AG08395 (cell line): ENCODE measurements at regions not wholly inside any gene's neighbourhood (a gene's known extent, or its start where the extent isn't known, plus 50 kb on each side); places are given as distances from the start of the nearest gene placed in this dataset.

ENCODE experiments used
- DNase-seq: peaks from one replicate; pipeline ENCODE4 v3.0.0; 2012; ENCODE audit warnings: mixed read lengths, low spot score

GRCh38 chr4:116438417-116438816 lies 647.0 kb downstream of the TRAM1L1 start:
- DNase-seq: no peak

GRCh38 chr4:116427666-116428065 lies 657.7 kb downstream of the TRAM1L1 start:
- no peak for DNase-seq

GRCh38 chr4:116413222-116413621 lies 672.2 kb downstream of the TRAM1L1 start:
- DNase-seq: no peak

DNA sequence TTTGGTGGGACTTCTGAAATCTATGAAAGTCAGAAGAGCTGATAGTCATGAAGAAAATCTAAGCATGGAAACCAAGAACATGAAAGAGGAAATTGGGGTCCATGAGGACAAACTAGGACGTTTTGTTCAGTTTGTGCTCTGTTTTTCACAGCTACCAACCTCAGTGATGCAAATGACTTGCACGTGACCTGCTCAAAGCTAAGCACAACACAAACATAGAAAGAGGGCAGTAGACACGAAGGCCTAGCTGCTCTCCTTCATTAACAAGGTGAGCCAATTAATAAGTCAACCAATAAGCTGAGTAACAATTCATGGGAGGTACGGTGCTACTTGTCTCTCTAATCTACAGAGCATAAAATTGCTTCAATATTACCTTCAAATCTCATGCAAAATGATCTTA lies 684.1 kb downstream of the TRAM1L1 start:
- DNase-seq: no peak

GRCh38 chr4:116400480-116400879 lies 684.9 kb downstream of the TRAM1L1 start:
- DNase-seq: no peak

- no peak for DNase-seq
These were observed 687.7 kb downstream of the TRAM1L1 start for GRCh38 chr4:116397714-116398113.

DNA sequence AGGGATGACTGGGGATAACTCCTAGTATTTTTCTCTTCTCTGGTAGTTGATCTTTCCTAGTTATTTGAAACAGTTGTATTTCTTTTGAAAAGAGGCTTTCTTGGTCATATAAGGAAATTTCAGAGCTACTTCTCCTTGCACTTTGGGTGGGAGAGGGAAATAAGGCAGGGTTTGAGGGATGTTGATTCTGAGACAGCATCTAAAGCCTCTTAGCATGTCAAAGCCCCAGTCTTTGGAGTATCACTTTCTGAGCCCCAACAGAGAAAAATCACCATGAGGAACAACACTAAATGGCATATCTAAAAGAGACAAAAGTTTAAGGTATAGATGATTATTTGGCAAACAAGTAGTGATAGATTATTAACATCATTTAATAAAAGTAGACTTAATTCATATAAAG lies 688.1 kb downstream of the TRAM1L1 start:
- no peak for DNase-seq

DNA sequence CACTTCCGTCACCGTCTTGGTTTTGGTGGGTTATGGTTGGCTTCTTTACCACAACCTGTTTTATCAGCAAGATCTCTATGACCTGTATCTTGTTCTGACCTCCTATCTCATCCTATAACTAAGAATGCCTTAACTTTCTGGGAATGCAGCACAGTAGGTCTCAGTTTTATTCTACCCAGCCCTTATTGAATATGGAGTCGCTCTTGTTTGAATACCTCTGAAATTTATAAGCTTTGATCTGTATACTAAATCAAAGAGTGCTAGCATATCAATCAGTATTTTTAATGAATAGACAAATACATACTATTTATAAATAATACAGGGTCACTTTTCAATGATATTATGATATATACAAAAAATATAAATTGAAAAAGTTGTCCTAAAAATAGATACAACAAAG lies 690.0 kb downstream of the TRAM1L1 start:
- no peak for DNase-seq

DNA sequence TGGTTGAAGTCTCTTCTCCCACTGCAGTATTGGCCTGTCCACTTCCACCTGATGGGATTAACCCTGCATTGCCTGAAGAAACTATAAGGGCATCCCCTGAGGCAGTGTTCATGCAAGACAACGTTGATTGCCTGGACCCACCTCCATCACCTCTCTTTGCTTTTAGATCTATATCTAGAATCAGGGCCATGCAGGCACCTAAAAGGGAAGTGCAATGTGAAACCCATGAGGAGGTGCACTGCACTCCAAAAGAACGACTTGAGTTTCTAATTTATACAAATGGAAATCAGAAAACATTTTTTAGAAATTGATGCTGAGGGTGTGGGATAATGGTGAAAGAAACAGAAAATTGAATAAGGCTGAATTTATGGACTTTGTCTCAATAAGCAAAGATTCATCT lies 694.4 kb downstream of the TRAM1L1 start:
- no peak for DNase-seq

- no peak for DNase-seq
These were observed 696.2 kb downstream of the TRAM1L1 start for GRCh38 chr4:116389139-116389538.

- DNase-seq: no peak
These were observed 697.4 kb downstream of the TRAM1L1 start for GRCh38 chr4:116387937-116388474.

GRCh38 chr4:116386856-116387255 lies 698.5 kb downstream of the TRAM1L1 start:
- DNase-seq: no peak

DNA sequence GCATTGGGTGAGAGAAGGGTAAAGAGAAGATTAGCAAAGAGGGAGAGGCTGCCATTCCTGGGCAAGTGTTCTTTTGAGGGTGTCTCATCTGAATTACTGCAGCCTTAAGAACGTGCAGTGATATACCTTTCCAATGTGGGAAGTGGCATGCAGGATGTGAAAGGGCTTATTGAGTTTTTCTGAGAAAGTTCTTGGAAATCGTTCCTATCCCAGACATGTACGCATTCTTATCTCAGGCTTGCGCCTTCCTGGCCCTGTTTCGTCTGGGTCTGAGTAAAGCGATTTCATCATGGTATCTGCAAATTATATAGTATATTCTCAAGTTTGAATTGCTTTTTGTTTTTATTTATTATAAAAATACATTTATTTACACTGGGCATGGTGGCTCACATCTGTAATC lies 699.8 kb downstream of the TRAM1L1 start:
- no peak for DNase-seq

- DNase-seq: no peak
These were observed 710.6 kb downstream of the TRAM1L1 start for GRCh38 chr4:116374815-116375214.

- DNase-seq: no peak
These were observed 722.8 kb downstream of the TRAM1L1 start for GRCh38 chr4:116362583-116362982.

- DNase-seq: no peak
These were observed 723.6 kb downstream of the TRAM1L1 start for GRCh38 chr4:116361790-116362189.

DNA sequence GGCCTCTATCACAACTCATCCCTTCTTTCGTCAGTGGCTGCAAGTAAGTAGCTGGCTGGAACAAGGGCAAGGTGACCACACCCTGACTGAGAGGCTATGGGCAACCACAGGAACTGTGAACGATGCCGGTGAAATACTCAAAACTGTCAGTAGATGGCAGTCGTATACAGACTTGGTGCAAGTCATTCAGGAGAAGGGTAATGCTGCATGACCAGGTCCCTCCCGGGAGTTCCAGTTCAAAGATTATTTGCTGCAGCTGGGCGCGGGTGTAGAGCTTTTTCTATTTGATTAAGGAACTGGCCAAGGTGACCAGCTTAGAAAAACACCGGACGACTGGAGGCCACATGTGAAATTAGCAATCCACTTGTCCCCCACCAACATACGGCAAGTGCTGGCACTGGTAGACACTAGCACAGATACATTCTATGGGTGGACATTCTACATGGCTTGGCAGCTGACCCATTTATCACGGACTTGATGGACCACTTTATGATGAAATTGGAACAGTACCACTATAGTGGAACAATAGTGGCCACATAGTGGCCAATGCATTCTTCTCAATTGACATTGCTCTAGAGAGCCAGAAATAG lies 726.6 kb downstream of the TRAM1L1 start:
- DNase-seq: peak; percentile 13

- no peak for DNase-seq
These were observed 727.6 kb downstream of the TRAM1L1 start for GRCh38 chr4:116357758-116358157.

DNA sequence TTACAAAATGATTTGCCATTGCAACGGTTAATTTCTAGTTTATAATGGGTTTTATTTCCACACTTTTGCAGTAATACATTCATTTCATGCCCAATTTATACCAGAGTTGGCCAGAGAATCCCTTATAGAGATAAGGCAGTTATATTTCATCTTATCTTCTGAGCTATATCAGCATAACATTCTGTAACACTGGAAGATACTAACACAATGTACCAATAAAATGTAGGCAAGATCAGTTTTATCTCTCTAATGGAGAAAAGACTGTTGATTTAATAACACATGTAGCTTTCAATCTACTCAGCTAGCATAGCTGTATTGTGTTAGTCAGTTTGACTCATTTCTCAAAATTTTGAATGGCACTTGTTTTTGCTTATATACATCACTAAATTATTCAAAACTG lies 738.6 kb downstream of the TRAM1L1 start:
- DNase-seq: no peak

DNA sequence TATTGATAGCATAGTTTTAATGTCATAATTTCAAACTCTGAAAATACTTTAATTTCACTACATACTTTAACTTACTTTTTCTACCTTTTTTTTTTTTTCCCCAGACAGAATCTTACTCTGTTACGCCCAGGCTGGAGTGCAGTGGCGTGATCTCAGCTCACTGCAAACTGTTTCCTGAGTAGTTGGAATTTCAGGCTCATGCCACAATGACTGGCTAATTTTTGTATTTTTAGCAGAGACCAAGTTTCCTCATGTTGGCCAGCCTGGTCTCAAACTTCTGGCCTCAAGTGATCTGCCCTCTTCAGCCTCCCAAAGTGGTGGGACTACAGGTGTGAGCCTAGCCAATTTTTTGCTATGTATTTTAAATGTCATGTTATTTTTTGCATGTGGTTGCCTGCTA lies 741.6 kb downstream of the TRAM1L1 start:
- no peak for DNase-seq

DNA sequence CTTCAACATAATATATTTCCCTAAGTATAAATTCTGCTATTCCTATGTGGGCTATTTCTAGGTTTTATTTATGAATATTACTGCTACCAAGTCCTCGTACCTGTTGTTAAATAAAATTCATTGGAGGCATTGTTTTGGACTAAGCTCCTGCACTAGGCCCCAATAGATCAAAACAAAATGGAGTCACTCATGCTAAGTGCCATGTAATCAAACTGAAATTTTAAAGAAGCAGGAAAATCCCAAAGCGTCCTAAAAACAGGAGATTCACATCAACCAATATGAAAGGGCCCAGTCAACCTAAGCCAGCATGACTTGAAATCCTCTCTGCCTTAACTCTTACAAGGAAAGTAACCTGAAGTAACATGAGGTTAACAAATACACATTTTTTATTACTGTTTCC lies 743.2 kb downstream of the TRAM1L1 start:
- no peak for DNase-seq

GRCh38 chr4:116332508-116332907 lies 752.9 kb downstream of the TRAM1L1 start:
- DNase-seq: no peak

DNA sequence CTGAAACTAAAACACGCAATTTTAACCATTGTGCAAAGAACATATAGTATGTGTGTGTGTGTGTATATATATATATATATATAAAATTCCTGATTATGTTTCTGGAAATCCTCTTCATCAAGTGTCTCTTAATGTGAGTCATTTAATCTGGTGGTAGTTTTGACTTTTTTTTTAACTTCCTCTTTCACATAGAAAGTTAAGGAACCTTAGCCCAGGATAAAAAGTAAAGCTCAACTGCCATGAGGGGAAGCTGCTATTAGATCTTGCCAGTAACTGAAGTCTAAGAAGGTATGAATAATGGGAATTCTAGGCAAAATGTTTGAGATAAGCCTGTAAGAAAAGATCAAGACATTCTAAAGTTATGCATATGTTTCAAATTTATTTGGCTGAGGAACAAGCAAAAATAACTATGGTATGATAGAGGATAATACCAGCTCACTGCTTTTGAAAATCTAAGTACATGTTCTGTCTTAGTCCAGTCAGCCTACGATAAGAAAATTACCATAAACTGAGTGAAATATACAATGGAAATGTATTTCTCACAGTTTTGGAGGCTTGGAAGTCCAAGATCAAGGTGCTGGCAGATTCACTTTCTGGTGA lies 757.0 kb downstream of the TRAM1L1 start:
- no peak for DNase-seq

GRCh38 chr4:116323606-116324005 lies 761.8 kb downstream of the TRAM1L1 start:
- no peak for DNase-seq
